ENCODE measurements at regions not wholly inside any gene's neighbourhood (a gene's known extent, or its start where the extent isn't known, plus 50 kb on each side); places are given as distances from the start of the nearest gene placed in this dataset.
"Not testable (repeated sequence)": the region's sequence is repeated elsewhere in the genome, so short reads cannot be mapped to it uniquely, and the experiment has no call there.

- no peak for DNase-seq (ENCODE audit: low spot score)
Measured at GRCh38 chr5:74500110-74500917, 140.2 kb downstream of the ENC1 start.

DNA sequence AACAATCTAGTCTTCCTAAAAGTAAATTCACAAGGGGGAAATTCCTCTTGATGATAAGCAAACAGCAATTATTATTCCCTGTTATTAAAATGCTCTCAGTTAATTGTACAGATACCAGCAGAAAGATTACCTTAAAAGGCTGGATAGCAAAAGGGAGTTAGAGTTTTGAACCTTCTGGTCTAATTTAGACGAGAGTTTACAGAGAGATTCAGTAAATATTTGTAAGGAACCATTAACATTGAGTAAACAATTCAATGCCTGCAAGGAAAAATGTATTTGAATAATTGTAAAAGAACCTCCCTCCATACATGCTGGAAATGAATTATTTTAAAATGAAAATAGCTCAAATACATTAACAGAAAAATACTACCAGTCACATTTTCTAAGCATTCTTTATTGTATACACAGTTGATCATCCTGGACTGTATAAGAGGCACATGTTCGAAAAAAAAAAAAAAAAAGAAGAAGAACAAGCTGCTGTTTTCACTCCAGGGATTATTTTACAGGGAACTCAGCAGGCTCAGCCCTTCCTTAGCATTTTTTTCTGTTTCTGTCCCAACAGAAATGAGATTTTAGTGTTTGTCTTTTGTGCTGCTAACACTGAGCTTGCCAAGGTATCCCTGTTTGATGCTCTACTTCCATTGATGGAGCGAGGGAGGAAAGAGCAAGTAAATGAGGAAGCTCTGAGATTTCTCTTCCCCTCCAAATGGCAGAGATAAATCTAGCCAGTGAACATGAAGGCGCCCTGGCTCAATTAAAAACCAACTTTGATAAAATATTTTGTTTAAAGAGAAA is 141.1 kb downstream of the ENC1 start:
- DNase-seq (ENCODE audit: low spot score): no peak

DNA sequence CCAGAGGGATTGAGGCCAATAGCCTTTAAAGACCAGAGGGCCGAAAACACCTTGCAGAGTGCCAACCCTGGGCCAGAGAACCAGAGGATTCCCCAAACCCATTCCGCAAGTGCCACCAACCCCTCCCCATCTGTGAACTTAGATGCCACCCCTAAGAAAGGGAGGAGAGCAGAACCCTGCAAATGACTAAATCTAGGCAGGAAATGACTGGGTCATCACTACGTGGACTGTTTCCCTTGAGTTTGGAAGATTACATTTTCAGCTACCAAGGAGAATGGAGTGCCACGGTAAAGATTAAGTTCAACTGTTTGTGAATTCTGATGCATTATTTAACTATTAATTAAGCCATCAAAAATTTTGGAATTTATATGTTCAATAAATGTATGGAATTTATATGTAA is 142.8 kb downstream of the ENC1 start:
- DNase-seq (ENCODE audit: low spot score): peak; percentile 42

GRCh38 chr5:74493411-74493810 is 147.1 kb downstream of the ENC1 start:
- peak; percentile 12 for DNase-seq (ENCODE audit: low spot score)

DNA sequence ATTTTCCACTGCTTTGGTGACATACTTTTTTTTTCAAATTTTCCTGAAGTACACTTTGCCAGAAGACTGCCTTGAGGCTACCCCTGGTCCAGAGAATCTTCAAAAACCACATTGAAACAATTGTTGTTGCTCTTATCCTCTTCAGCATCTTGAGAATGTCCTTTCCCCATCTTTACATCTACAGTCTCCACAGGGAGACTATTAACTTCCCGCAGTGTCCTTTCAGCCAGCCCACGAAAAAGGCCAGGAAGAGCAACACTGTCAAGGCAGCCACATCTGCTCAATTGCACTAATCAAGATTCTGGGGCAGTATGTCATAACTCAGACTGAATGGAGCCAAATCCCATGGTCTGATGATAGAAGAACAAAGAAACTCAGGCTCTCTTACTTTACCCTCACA is 148.3 kb downstream of the ENC1 start:
- DNase-seq (ENCODE audit: low spot score): no peak

- DNase-seq (ENCODE audit: low spot score): no peak
Measured at GRCh38 chr5:74491586-74491985, 148.9 kb downstream of the ENC1 start.

DNA sequence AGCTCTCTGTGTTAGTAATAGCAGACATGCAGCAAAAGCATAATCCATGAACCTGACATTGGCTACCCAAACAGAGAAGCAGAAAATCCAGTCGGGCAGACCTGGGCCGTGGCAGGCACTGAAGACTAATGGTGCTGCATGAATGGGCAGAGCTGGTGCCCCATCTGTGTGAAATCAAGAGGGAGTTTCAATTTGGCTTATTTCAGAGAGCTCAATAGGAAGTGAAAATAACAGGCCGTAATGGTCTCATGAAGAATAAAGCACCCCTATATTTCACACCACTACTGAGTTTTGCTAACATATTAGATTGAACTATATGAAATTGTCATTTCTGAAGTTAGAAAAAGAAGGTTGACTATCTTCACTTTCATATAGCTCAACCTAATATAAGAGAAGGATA is 149.7 kb downstream of the ENC1 start:
- no peak for DNase-seq (ENCODE audit: low spot score)

DNA sequence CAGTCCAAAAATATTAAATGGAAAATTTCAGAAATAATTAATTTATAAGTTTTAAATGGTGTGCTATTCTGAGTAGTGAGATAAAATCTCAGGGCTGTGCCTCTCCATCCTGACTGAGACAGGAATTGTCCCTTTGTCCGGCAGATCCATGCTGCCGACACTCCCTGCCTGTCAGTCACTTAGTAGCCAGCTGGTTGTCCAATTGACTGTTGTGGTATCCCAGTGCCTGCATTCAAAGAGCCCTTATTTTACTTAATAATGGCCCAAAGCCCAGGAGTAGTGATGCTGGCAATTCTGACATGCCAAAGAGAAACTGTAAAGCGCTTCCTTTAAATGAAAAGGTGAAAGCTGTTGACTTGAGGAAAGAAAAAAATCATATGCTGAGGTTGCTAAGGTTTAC is 157.5 kb downstream of the ENC1 start:
- no peak for DNase-seq (ENCODE audit: low spot score)

GRCh38 chr5:74482523-74482922 is 158.0 kb downstream of the ENC1 start:
- DNase-seq (ENCODE audit: low spot score): no peak

GRCh38 chr5:74481357-74481756 is 159.2 kb downstream of the ENC1 start:
- DNase-seq (ENCODE audit: low spot score): not testable (repeated sequence)

GRCh38 chr5:74480201-74480600 is 160.3 kb downstream of the ENC1 start:
- DNase-seq (ENCODE audit: low spot score): no peak

DNA sequence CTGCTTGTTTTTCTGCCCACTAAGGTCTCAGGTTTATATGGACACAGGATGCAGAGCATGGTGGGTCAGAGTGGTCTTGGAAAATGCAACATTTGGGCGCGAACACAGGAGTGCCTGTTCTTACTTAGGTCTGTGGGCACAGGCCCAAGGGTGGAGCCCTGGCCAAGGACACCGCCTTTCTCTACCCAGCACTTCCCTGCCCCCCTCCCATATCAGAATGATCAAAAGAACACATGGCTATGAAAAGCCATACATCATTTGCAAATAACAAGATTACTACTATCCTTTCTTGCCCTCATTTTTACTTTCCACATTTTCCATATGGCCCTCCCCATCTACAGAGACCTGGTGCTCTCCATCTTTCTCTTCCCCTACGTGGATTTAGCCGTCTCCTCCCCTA is 162.2 kb downstream of the ENC1 start:
- DNase-seq (ENCODE audit: low spot score): no peak

- no peak for DNase-seq (ENCODE audit: low spot score)
Measured at GRCh38 chr5:74477761-74478160, 162.8 kb downstream of the ENC1 start.

DNA sequence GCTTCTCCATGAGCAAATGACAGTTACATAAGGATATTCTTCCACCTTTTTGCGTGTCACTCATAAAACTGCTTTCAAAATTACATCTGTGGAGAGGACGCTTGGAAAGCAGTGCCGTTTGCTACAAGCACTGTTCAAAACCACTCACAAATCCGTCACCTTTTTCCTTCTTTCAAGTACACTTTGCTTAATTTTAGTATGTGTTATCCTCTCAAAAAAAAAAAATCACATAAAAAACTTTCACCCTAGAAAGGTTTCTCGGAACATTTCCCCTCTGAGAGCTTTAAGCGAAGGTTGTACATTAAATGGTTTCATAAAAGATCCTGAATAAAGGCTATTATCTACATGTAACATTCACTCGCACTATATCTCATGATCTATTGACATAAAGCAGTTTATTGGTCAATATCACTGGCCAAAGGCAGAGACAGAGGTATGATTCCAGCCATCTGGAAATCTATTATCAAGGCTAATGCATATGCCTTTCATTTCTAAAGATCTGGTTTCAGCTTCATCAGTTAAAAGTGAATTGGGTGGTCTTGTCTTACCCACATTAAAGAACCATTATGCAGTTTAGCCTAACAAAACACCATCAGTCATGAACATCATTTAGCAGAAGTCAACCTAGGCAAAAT is 163.6 kb downstream of the ENC1 start:
- no peak for DNase-seq (ENCODE audit: low spot score)

DNA sequence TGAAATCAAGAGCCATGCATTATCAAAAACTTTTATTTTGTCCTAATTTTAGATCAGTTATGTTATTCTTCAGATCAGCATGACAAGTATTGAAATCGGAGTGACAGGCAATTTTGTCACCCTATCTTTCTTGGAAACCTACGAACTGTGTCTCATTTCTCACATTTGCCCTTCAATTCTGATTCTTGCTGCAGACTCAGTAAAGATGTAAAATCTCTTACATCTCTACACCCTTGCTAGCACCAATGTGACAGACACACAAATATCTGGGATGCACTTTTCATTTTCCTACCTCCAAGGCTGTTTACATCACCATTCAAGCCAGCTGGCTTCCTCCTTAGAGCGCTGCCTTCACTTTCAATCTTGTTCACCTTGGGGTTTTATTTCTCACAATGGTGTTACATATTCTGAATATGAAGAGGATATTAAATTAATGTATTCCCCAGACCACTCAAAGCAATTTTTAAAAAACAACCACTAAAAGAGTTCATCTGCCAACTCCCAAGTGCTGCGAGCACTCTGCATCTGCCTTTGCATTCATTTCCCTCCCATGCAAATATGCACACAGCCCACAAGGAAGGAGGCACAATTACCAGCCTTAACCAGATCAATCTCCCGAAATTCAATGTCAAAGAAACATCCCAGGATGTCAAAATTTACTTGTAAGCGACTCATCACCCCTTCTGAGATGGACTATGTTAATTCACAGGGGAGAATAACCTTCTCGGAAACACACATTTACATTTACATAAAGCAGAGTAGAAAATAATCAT is 164.3 kb downstream of the ENC1 start:
- DNase-seq (ENCODE audit: low spot score): no peak

- DNase-seq (ENCODE audit: low spot score): no peak
Measured at GRCh38 chr5:74471875-74472274, 168.7 kb downstream of the ENC1 start.

GRCh38 chr5:74469234-74469994 is 171.1 kb downstream of the ENC1 start:
- no peak for DNase-seq (ENCODE audit: low spot score)

GRCh38 chr5:74468421-74468820 is 172.1 kb downstream of the ENC1 start:
- DNase-seq (ENCODE audit: low spot score): no peak

- DNase-seq (ENCODE audit: low spot score): no peak
Measured at GRCh38 chr5:74465724-74466123, 174.8 kb downstream of the ENC1 start.

- DNase-seq (ENCODE audit: low spot score): no peak
Measured at GRCh38 chr5:74464512-74465209, 175.9 kb downstream of the ENC1 start.

GRCh38 chr5:74462356-74462755 is 178.2 kb downstream of the ENC1 start:
- DNase-seq (ENCODE audit: low spot score): no peak
